ENCODE measurements at regions not wholly inside any gene's neighbourhood (a gene's known extent, or its start where the extent isn't known, plus 50 kb on each side); places are given as distances from the start of the nearest gene placed in this dataset.
"Not testable (repeated sequence)": the region's sequence is repeated elsewhere in the genome, so short reads cannot be mapped to it uniquely, and the experiment has no call there.

GRCh38 chr12:131443019-131444000 is 267.6 kb upstream of the SFSWAP start:
- no peak for DNase-seq

GRCh38 chr12:131444220-131445164 is 266.4 kb upstream of the SFSWAP start:
- no peak for DNase-seq

- DNase-seq: no peak
These were observed 265.6 kb upstream of the SFSWAP start for GRCh38 chr12:131445184-131445774.

- no peak for DNase-seq
These were observed 265.1 kb upstream of the SFSWAP start for GRCh38 chr12:131445795-131446194.

GRCh38 chr12:131447636-131448035 is 263.3 kb upstream of the SFSWAP start:
- not testable (repeated sequence) for DNase-seq

- no peak for DNase-seq
These were observed 262.6 kb upstream of the SFSWAP start for GRCh38 chr12:131448254-131448795.

- DNase-seq: no peak
These were observed 261.9 kb upstream of the SFSWAP start for GRCh38 chr12:131449027-131449426.

GRCh38 chr12:131452444-131452860 is 258.4 kb upstream of the SFSWAP start:
- DNase-seq: peak; percentile 38 to 85

- DNase-seq: peak; percentile 65 to 92
These were observed 256.3 kb upstream of the SFSWAP start for GRCh38 chr12:131454418-131455217.

- DNase-seq: no peak
These were observed 255.7 kb upstream of the SFSWAP start for GRCh38 chr12:131455218-131455506.

- no peak for DNase-seq
These were observed 255.2 kb upstream of the SFSWAP start for GRCh38 chr12:131455581-131456110.

- DNase-seq: no peak
These were observed 254.4 kb upstream of the SFSWAP start for GRCh38 chr12:131456301-131457027.

GRCh38 chr12:131457028-131457310 is 253.9 kb upstream of the SFSWAP start:
- no peak for DNase-seq

GRCh38 chr12:131457331-131458047 is 253.4 kb upstream of the SFSWAP start:
- no peak for DNase-seq

GRCh38 chr12:131458048-131458374 is 252.9 kb upstream of the SFSWAP start:
- DNase-seq: no peak

GRCh38 chr12:131458931-131459772 is 251.7 kb upstream of the SFSWAP start:
- no peak for DNase-seq

GRCh38 chr12:131459773-131460365 is 251.0 kb upstream of the SFSWAP start:
- DNase-seq: no peak

GRCh38 chr12:131460520-131460919 is 250.4 kb upstream of the SFSWAP start:
- no peak for DNase-seq

- no peak for DNase-seq
These were observed 249.8 kb upstream of the SFSWAP start for GRCh38 chr12:131461096-131461495.
